Vagina (tissue), 2 donors: ENCODE measurements at regions not wholly inside any gene's neighbourhood (a gene's known extent, or its start where the extent isn't known, plus 50 kb on each side); places are given as distances from the start of the nearest gene placed in this dataset.

Source experiments
- DNase-seq, 2 donors: peaks; one replicate each; pipeline ENCODE4 v3.0.0-alpha.2; 2017; ENCODE audit errors: extremely low spot score in 2 of 2
- H3K27ac ChIP-seq: fragments of 200-600 bp; sonication (generic); one replicate; pipeline ENCODE4 v1.5.1; 2019
- H3K27me3 ChIP-seq: fragments of 200-600 bp; sonication (generic); one replicate; pipeline ENCODE4 v1.5.1; 2019
- H3K36me3 ChIP-seq, 2 donors: fragments of 200-600 bp; sonication (generic); one replicate each; pipeline ENCODE4 v1.5.1; 2017 to 2019
- H3K4me1 ChIP-seq: fragments of 200-600 bp; sonication (generic); one replicate; pipeline ENCODE4 v1.5.1; 2019
- H3K4me3 ChIP-seq, 2 donors: fragments of 200-600 bp; sonication (generic); 1 replicate in 1 of 2; 2 replicates in 1 of 2; pipeline ENCODE4 v1.5.1; 2016 to 2019
- H3K9me3 ChIP-seq: fragments of 200-600 bp; sonication (generic); one replicate; pipeline ENCODE4 v1.5.1; 2019
- POLR2A ChIP-seq, 2 donors: fragments of 450-650 bp; IDR thresholded peaks; one replicate each; pipeline ENCODE4 v1.6.1; 2017; ENCODE audit warnings: antibody characterized with exemption in 2 of 2, mild to moderate bottlenecking in 2 of 2, moderate library complexity in 2 of 2
- POLR2AphosphoS5 ChIP-seq, 2 donors: sonication (generic); formaldehyde crosslinking; IDR thresholded peaks; one replicate each; pipeline ENCODE4 v1.9.0; 2017; ENCODE audit warnings: antibody characterized with exemption in 2 of 2, mild to moderate bottlenecking in 2 of 2, low read depth in 1 of 2; ENCODE audit not compliant: insufficient read depth in 1 of 2
- intact Hi-C: fragments of 100-400 bp; cut with DNase I; formaldehyde crosslinking; loops from one replicate; pipeline ENCODE4 v1.15.1; 2023
- TF ChIP-seq, protein P1 (sequence below), 3 experiments: fragments of 450-650 bp in 2 of 3; fragments of 200-600 bp in 1 of 3; sonication (generic) in 1 of 3; IDR thresholded peaks; one replicate each; pipeline ENCODE4 v1.5.1; 2017 to 2019; ENCODE audit warnings: antibody characterized with exemption in 3 of 3, mild to moderate bottlenecking in 2 of 3, moderate library complexity in 2 of 3

DNA sequence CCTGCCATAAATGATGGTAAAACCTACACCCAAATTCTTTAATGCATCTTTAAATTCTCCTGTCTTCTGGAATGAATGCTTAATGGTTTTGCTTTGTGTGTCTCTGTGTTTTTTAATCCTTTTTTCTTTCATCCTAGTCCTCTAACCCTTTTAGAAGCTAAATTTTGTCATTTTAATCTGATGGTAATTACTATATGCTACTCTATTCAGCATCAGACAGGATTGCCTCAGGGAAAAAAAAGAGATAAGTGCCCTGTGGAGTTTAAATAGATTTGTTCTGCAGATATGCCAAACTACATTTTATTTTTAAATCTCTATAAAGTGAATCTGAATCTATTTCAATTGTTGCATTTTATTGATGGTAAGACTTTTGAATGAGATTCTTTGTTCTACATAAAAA lies 966.8 kb downstream of the NSUN3 start:
- no peaks in the 10 kb centered on the region for H3K4me1 ChIP-seq
- DNase-seq: no peak
- no peak overlapping the region for H3K4me3 ChIP-seq
- H3K27me3 ChIP-seq: no peaks in the 10 kb centered on the region
- TF ChIP-seq, protein P1, sequence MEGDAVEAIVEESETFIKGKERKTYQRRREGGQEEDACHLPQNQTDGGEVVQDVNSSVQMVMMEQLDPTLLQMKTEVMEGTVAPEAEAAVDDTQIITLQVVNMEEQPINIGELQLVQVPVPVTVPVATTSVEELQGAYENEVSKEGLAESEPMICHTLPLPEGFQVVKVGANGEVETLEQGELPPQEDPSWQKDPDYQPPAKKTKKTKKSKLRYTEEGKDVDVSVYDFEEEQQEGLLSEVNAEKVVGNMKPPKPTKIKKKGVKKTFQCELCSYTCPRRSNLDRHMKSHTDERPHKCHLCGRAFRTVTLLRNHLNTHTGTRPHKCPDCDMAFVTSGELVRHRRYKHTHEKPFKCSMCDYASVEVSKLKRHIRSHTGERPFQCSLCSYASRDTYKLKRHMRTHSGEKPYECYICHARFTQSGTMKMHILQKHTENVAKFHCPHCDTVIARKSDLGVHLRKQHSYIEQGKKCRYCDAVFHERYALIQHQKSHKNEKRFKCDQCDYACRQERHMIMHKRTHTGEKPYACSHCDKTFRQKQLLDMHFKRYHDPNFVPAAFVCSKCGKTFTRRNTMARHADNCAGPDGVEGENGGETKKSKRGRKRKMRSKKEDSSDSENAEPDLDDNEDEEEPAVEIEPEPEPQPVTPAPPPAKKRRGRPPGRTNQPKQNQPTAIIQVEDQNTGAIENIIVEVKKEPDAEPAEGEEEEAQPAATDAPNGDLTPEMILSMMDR (IDR thresholded peaks at IDR 0.05): no peak
- TF ChIP-seq POLR2A (IDR thresholded peaks at IDR 0.05) (no peak), POLR2AphosphoS5 (IDR thresholded peaks at IDR 0.05; ENCODE audit: insufficient read depth in 1 of 2, low read depth in 1 of 2) (no peak)
- H3K9me3 ChIP-seq: no peaks in the 10 kb centered on the region
- no peak overlapping the region for H3K27ac ChIP-seq
- no peaks in the 10 kb centered on the region for H3K36me3 ChIP-seq
- intact Hi-C loops: no loop called here

DNA sequence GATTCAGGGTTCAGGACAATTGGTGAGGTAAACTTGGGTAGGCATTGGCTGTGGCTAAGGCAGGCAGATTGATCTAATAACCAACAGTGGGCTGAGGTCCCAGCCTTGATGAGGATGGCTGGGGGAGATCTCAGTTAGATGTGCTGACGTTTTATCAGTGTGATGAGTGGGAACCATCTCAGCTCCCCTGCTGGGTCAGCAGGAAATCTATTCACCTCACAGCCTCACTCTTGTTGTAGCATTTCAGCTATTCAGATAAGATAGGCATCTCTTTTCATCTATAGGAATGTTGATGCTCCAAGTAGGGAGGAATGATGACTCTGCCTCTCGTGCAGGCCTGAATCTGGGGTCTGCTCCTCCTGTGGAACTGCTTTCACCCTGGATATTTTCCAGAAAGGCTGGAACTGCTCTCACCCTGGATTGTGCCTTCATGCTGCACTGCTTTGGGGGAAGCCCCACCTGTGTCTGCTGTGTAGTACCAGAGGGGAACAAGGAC lies 973.7 kb downstream of the NSUN3 start:
- Histone ChIP-seq H3K4me3 (no peak overlapping the region), H3K9me3 (no peaks in the 10 kb centered on the region), H3K36me3 (no peaks in the 10 kb centered on the region), H3K4me1 (no peaks in the 10 kb centered on the region), H3K27ac (no peak overlapping the region), H3K27me3 (no peaks in the 10 kb centered on the region)
- TF ChIP-seq POLR2AphosphoS5 (IDR thresholded peaks at IDR 0.05; ENCODE audit: insufficient read depth in 1 of 2, low read depth in 1 of 2): no peak
- intact Hi-C loops: no loop called here
- DNase-seq: no peak

DNA sequence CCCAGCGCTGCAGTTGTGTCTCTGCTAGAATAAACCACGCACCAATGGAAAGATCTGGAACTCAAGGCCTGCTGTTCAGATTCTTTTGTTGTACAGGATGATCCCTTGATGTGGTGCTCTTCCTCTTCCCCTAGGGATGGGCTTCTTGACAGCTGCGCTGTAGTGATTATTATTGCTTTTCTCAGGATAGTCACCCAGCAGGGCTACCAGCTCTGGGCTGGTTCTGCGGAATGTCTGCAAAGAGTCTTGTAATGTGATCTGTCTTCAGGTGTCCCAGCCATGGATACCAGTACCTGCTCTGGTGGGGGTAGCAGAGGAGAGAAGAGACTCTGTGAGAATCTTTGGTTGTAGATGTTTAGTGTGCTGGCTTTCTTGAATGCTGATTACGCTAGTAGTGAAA lies 974.2 kb downstream of the NSUN3 start:
- no peak overlapping the region for H3K4me3 ChIP-seq
- no peak overlapping the region for H3K27ac ChIP-seq
- no peak for TF ChIP-seq POLR2A (IDR thresholded peaks at IDR 0.05)
- no peak for TF ChIP-seq POLR2AphosphoS5 (IDR thresholded peaks at IDR 0.05; ENCODE audit: insufficient read depth in 1 of 2, low read depth in 1 of 2)
- TF ChIP-seq, protein P1 (IDR thresholded peaks at IDR 0.05): no peak
- H3K9me3 ChIP-seq: no peaks in the 10 kb centered on the region
- H3K4me1 ChIP-seq: no peaks in the 10 kb centered on the region
- no peak for DNase-seq
- intact Hi-C loops: no loop called here
- H3K27me3 ChIP-seq: no peaks in the 10 kb centered on the region
- no peaks in the 10 kb centered on the region for H3K36me3 ChIP-seq

DNA sequence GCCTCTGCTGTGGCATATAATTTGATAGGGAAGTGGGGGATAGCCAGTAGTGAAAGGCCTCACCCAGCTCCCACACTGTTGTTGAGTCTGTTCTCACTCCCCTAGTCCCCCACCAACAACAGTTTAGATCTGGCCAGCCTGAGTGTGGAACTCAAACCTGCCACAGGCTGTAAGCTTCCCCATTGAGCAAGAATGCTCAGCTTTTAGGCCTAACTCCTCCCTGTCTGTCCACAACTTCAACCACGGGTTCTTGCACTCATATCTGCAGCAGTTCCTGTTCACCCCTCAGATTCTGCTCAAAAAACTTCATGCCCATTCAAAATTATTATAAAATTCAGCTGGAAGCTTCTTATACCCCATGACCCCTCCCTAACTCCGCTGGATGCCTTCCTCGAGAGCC lies 975.1 kb downstream of the NSUN3 start:
- Histone ChIP-seq H3K4me1 (no peaks in the 10 kb centered on the region), H3K27ac (no peak overlapping the region), H3K4me3 (no peak overlapping the region), H3K27me3 (no peaks in the 10 kb centered on the region), H3K9me3 (no peaks in the 10 kb centered on the region), H3K36me3 (no peaks in the 10 kb centered on the region)
- intact Hi-C loops: no loop called here
- TF ChIP-seq POLR2A (IDR thresholded peaks at IDR 0.05) (no peak), POLR2AphosphoS5 (IDR thresholded peaks at IDR 0.05; ENCODE audit: insufficient read depth in 1 of 2, low read depth in 1 of 2) (no peak)
- TF ChIP-seq, protein P1 (IDR thresholded peaks at IDR 0.05): no peak
- DNase-seq: no peak

DNA sequence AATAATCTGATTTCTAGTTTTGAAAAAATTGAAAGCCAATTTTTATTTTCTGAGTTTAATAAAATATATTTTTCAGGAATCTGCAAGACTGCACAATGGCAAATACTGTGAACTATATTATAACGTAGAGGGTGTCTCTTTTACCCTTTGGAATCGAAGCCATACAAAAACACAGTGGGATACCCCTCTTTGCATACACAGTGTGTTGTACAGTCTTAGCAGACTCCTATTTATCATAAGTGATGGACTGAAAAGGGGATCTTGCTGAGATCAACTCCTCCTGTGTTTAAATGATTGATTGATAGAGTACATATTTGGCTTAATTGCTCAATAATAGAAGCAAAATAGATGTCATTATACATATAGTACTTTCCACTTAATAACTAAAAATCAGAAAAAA lies 981.2 kb downstream of the NSUN3 start:
- Histone ChIP-seq H3K9me3 (no peaks in the 10 kb centered on the region), H3K27me3 (no peaks in the 10 kb centered on the region), H3K4me3 (no peak overlapping the region), H3K4me1 (no peaks in the 10 kb centered on the region), H3K36me3 (no peaks in the 10 kb centered on the region), H3K27ac (no peak overlapping the region)
- no peak for DNase-seq
- TF ChIP-seq, protein P1 (IDR thresholded peaks at IDR 0.05): no peak
- TF ChIP-seq POLR2A (IDR thresholded peaks at IDR 0.05) (no peak), POLR2AphosphoS5 (IDR thresholded peaks at IDR 0.05; ENCODE audit: insufficient read depth in 1 of 2, low read depth in 1 of 2) (no peak)
- intact Hi-C loops: no loop called here
